ENCODE measurements at regions not wholly inside any gene's neighbourhood (a gene's known extent, or its start where the extent isn't known, plus 50 kb on each side); places are given as distances from the start of the nearest gene placed in this dataset.

DNA sequence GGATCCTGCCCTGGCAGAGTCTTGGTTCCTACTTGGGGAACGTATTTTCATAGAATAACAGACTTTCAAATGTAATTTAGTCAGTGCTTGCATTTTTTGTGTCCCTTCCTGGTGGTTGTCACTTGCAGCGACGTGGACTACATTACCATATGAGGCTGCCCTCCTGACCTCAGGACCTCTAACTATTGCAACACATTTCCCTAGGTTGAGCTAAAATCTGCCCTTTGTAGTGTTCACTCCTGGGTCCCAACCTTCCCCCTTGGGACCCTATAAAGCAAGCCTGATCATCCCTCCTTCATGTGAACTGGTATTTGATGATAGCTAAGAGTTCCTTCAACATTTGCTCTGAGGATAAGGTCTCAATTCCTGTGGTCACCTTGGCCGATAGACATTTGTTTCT is 95.6 kb upstream of the CACNA1E start:
- Mint-ChIP-seq H3K27me3 (peaks cover 4 to 32% of the 10 kb centered on the region in 2 donors), H3K36me3 (ENCODE audit: insufficient read depth) (no peaks in the 10 kb centered on the region), H3K9me3 (no peaks in the 10 kb centered on the region), H3K4me3 (no peak overlapping the region), H3K27ac (no peak overlapping the region), H3K4me1 (ENCODE audit: low read depth in 2 of 2) (no peaks in the 10 kb centered on the region)
- ATAC-seq (replicated peaks): no peak
- DNase-seq: no peak

DNA sequence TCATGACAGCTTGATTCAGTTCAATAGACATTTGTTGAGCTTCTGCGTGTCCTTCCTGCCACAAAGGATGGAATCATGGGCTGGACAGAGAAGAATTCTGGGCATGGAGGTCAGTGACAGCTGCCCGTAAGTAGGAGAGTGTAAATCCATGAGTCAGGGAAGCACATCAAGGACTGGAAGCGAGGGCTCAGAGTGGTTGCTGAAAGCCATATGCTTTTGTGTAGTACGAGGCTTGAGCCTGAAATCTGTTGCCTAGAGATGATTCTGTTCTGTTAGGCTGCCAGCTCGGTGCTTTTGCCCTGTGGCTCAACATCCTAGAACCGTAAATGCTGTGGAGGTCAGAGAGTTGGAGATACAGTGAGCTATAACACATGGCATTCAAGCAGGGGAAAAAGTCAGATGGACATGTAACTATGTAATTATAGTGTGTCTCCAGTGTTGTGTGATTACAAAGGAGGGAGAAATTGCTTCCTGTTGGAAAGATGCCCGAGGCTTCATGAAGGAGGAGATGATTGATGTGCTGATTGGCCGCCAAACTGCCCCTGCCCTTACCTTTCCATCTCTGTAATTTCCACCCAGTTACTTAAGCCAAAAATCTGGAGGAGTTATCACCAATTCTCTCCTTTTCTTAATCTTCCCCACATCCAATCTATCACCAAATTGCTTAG is 92.8 kb upstream of the CACNA1E start:
- no peak for ATAC-seq (replicated peaks)
- Mint-ChIP-seq H3K9me3 (no peaks in the 10 kb centered on the region), H3K27ac (no peak overlapping the region), H3K4me1 (ENCODE audit: low read depth in 2 of 2) (no peaks in the 10 kb centered on the region), H3K36me3 (ENCODE audit: insufficient read depth) (no peaks in the 10 kb centered on the region), H3K4me3 (no peak overlapping the region), H3K27me3 (peaks cover 4 to 35% of the 10 kb centered on the region in 2 donors)
- DNase-seq: no peak

DNA sequence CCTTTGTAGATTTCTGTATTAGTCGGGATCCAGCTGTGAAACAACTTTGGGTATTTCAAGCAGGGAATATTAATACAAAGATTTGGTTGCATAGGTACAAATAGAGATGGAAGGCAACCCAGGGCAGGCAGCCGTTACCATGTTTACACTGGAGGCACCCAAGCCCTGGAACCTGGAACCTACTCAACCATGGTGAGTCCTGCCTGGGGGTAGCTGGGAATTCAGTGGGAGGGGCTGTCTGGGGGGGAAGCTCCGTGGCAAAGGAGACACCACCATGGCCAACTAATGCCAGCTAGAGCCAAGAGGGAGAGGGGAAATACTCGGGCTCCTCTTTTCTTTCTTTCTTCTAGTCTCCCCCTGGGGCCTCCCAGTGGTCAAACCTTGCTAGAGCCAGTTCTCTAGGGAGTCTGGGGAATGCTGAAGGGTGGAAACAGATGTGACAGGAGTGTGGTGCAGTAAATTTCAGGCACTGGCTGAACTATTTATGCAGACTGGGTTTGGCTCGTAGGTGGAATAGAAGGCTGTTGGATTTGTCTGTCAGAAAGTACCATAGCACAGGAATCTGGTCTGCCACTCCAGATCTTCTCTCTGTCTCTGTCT is 91.9 kb upstream of the CACNA1E start:
- peaks cover 0 to 28% of the 10 kb centered on the region in 2 donors for H3K27me3 Mint-ChIP-seq
- H3K4me1 Mint-ChIP-seq (ENCODE audit: low read depth in 2 of 2): no peaks in the 10 kb centered on the region
- no peak for DNase-seq
- no peak overlapping the region for H3K4me3 Mint-ChIP-seq
- no peak for ATAC-seq (replicated peaks)
- H3K27ac Mint-ChIP-seq: peak overlapping the region in 1 of 2 donors; percentile 3
- no peaks in the 10 kb centered on the region for H3K9me3 Mint-ChIP-seq
- no peaks in the 10 kb centered on the region for H3K36me3 Mint-ChIP-seq (ENCODE audit: insufficient read depth)

DNA sequence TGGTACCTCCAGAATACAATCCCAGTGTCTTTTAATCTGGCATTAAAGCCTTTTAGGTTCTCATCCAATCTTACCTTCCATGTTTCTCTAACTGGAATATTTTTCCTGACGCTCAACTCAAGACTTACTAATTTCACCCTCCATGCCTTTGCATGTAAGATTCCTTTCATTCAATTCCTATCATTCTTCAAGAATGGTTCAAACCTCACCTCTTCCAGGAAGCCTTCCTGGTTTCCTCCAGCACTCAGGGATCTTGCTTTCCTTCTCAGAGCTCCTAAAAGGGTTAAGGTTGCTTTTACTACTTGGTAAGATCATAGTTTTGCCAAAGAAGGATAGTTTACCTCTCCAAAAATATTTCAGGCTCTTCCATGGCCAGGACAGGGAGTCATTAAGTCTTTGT is 91.2 kb upstream of the CACNA1E start:
- no peaks in the 10 kb centered on the region for H3K36me3 Mint-ChIP-seq (ENCODE audit: insufficient read depth)
- no peaks in the 10 kb centered on the region for H3K9me3 Mint-ChIP-seq
- H3K4me1 Mint-ChIP-seq (ENCODE audit: low read depth in 2 of 2): no peaks in the 10 kb centered on the region
- peak overlapping the region in 1 of 2 donors; percentile 3 for H3K27ac Mint-ChIP-seq
- no peak for ATAC-seq (replicated peaks)
- DNase-seq: no peak
- no peak overlapping the region for H3K4me3 Mint-ChIP-seq
- H3K27me3 Mint-ChIP-seq: peaks cover 0 to 28% of the 10 kb centered on the region in 2 donors

DNA sequence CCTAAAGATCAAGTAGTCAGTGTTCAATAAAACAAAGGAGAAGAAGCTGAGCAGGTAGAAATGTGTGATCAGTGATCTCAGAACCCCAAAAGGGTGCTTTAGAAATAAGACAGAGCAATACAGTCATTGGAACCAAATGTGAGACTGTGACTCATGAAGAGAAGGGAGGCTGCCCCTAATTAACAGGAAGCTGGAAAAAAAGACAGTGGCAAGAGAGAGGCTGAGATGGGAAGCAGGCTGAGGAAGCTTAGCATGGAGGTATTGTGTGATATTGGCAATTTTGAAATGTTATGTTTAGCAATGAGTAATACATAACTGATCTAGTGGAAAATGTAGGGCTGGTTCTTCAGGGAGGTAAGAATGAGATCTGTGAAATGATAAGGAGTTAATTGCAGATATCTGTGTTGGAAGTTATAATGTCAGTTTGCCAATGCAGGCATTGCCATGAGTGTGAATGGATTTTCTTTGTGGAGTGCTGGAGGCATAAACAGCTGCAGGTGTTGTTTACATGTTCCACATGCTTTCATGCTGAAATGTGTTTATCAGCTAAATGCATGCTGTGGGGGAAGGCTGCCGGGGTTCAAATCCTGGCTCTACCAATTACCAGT is 90.6 kb upstream of the CACNA1E start:
- ATAC-seq (replicated peaks) (no peak), DNase-seq (no peak)
- peak overlapping the region in 1 of 2 donors; percentile 3 for H3K27ac Mint-ChIP-seq

DNA sequence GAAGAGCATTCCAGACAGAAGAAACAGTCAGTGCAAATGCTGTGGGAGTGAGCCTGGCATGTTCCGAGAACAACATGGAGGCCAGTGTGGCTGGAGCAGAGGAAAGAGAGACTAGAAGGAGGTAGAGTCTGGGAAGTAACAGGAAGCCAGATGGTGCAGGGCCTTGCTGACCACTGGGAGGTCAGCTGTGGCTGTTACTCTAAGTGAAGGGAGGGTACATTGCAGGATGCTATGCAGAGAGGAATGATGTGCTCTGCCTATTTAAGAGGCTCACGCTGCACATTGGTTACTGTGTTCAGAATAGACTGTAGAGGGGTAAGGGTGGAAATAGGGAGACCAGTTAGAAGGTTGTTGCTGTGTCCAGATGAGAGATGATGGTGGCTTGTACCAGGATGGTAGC is 88.6 kb upstream of the CACNA1E start:
- Mint-ChIP-seq H3K36me3 (ENCODE audit: insufficient read depth) (no peaks in the 10 kb centered on the region), H3K9me3 (no peaks in the 10 kb centered on the region), H3K27ac (no peak overlapping the region), H3K27me3 (peaks cover 0 to 22% of the 10 kb centered on the region in 2 donors), H3K4me3 (no peak overlapping the region), H3K4me1 (ENCODE audit: low read depth in 2 of 2) (peaks cover 2 to 7% of the 10 kb centered on the region in 2 donors)
- DNase-seq: no peak
- ATAC-seq (replicated peaks): no peak

More for the DNA sequence above, 90.6 kb upstream of the CACNA1E start:
- Mint-ChIP-seq H3K36me3 (ENCODE audit: insufficient read depth) (no peaks in the 10 kb centered on the region), H3K4me1 (ENCODE audit: low read depth in 2 of 2) (peaks cover 0 to 2% of the 10 kb centered on the region in 2 donors), H3K9me3 (no peaks in the 10 kb centered on the region), H3K27me3 (peaks cover 0 to 28% of the 10 kb centered on the region in 2 donors), H3K4me3 (no peak overlapping the region)

DNA sequence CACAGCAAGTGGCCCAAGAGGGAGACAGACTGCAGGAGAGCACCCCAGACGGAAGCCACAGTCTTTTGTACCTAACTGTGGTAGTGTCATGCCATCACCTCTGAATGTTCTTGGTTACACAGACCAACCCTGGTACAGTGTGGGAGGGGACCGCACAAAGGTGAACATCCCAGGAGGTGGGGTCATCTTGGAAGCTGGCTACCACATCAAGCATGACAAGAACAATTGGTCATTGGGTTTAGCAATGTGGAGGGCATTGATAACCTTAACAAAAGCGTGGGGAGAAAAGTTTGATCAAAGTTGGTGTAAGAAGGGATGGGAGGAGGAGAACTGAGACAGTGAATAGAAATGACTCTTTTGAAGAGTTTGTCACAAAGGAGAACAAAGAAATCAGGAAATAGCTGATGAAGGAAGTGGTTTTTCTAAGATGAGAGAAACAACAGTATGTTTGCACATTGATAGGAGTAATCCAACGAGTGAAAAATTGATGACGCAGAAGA is 87.1 kb upstream of the CACNA1E start:
- Mint-ChIP-seq H3K4me3 (no peak overlapping the region), H3K4me1 (ENCODE audit: low read depth in 2 of 2) (peaks cover 2 to 7% of the 10 kb centered on the region in 2 donors), H3K36me3 (ENCODE audit: insufficient read depth) (no peaks in the 10 kb centered on the region), H3K9me3 (no peaks in the 10 kb centered on the region), H3K27ac (no peak overlapping the region), H3K27me3 (peaks cover 7 to 25% of the 10 kb centered on the region in 2 donors)
- ATAC-seq (replicated peaks) (peak; percentile 80), DNase-seq (peak in 2 of 3 experiments; percentile 4 to 18)

DNA sequence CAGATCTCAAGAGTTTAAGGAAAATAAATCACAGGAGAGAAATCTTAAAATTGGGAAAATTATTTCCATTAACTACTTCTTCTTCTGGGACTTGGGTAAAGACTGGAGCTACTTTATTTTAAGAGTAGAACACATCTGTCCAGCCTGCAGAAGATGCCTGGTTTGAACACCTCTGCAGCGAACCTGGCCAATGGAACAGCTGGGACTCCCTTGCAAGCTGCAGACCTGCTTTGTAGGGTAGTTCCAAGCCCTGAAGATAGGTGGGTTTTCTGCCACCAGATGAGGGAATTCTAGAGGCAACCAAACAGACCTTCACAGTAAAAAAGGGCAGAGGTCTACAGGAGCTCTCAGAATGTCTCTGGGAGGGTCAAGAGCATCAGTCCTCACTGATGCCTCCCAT is 86.5 kb upstream of the CACNA1E start:
- H3K9me3 Mint-ChIP-seq: no peaks in the 10 kb centered on the region
- ATAC-seq (replicated peaks) (no peak), DNase-seq (no peak)
- H3K27me3 Mint-ChIP-seq: peaks cover 7 to 24% of the 10 kb centered on the region in 2 donors
- no peak overlapping the region for H3K4me3 Mint-ChIP-seq
- peaks cover 2 to 7% of the 10 kb centered on the region in 2 donors for H3K4me1 Mint-ChIP-seq (ENCODE audit: low read depth in 2 of 2)
- no peaks in the 10 kb centered on the region for H3K36me3 Mint-ChIP-seq (ENCODE audit: insufficient read depth)
- H3K27ac Mint-ChIP-seq: no peak overlapping the region

DNA sequence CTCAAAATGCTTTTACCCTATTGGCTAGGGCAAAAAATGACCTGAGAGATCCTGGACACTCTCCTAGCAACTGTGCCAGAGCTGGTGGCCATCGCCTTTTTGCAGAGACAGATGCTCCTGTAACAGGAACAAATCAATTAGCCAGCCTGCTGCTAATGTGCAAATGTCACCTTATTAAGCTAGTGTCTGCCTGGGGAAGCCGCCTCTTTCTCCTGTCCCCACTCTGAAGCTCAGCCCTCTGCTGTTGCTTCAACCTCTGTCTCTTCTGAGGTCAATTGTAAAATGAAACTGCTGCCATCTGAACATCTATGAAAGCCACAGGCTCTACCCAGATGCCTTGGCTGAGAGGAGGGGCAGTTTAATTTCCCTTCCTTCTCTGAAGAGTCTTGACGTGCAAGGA is 85.5 kb upstream of the CACNA1E start:
- DNase-seq (no peak), ATAC-seq (replicated peaks) (peak; percentile 52)
- H3K4me1 Mint-ChIP-seq (ENCODE audit: low read depth in 2 of 2): peaks cover 2 to 7% of the 10 kb centered on the region in 2 donors
- H3K9me3 Mint-ChIP-seq: no peaks in the 10 kb centered on the region
- no peaks in the 10 kb centered on the region for H3K36me3 Mint-ChIP-seq (ENCODE audit: insufficient read depth)
- peak overlapping the region; percentile 5 to 55 for H3K27ac Mint-ChIP-seq
- peaks cover 7 to 14% of the 10 kb centered on the region in 2 donors for H3K27me3 Mint-ChIP-seq
- H3K4me3 Mint-ChIP-seq: peak overlapping the region; percentile 40 to 52

DNA sequence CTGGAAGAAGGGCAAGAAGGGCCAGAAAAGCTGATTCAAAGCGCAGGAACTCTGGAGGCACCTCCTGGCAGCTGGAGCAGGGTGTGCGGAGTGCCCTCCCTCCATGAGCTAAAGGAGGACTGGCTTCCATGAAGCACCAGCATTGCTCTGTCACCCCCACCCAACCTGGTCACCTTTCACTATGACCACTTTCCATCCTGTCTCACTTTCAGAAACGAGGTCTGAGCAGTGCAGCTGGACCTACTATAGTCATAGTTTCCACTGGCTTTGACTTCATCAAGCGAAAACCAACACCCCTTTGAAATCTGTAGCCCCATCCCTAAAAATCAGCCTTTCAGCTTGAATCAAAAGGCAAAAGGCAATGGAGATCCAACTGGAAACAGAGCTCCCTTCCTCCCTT is 84.8 kb upstream of the CACNA1E start:
- Mint-ChIP-seq H3K27ac (no peak overlapping the region), H3K4me1 (ENCODE audit: low read depth in 2 of 2) (peaks cover 2 to 7% of the 10 kb centered on the region in 2 donors), H3K36me3 (ENCODE audit: insufficient read depth) (no peaks in the 10 kb centered on the region), H3K9me3 (no peaks in the 10 kb centered on the region), H3K27me3 (peaks cover 7 to 13% of the 10 kb centered on the region in 2 donors), H3K4me3 (no peak overlapping the region)
- no peak for DNase-seq
- no peak for ATAC-seq (replicated peaks)

DNA sequence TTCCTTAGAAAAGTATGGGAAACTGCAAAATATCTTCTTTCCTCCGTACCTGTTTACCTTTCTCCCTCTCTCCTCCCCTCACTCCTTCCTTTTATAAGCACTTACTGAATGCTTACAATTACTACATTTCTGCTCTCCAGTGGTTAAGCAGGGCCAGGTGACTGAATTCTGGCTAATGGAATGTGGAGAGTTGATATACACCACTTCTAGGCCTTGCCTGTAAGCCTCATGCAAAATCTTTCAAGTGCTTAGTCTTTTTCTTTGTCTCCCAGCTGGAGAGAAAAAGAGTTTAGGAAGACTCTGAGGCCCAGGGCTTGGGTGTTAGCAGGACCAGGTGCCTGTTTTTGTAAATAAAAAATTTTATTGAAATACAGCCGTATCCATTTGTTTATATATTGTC is 77.7 kb upstream of the CACNA1E start:
- Mint-ChIP-seq H3K4me1 (ENCODE audit: low read depth in 2 of 2) (no peaks in the 10 kb centered on the region), H3K36me3 (ENCODE audit: insufficient read depth) (no peaks in the 10 kb centered on the region), H3K4me3 (no peak overlapping the region), H3K27ac (no peak overlapping the region), H3K9me3 (peaks cover 0 to 2% of the 10 kb centered on the region in 2 donors), H3K27me3 (peaks cover 24 to 36% of the 10 kb centered on the region in 2 donors)
- DNase-seq (no peak), ATAC-seq (replicated peaks) (no peak)

DNA sequence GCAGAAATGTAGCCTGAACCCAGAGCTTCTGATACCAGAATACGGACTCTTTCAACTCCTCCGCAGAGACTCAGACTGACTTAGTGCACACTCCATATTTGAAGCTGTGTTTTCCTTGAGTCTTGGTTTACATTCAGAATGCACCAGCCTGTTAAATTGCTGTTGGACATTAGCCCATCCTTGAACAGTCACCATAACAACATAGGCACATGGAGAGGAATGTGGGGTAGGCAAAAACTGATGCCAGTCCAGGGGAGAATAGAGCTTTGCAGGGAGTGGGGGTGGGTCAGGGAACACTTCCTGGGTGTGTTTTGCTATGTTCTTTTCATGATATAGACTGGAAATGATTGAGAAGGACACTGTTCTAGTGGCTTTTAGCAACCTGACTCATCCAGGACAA is 76.3 kb upstream of the CACNA1E start:
- ATAC-seq (replicated peaks): no peak

DNA sequence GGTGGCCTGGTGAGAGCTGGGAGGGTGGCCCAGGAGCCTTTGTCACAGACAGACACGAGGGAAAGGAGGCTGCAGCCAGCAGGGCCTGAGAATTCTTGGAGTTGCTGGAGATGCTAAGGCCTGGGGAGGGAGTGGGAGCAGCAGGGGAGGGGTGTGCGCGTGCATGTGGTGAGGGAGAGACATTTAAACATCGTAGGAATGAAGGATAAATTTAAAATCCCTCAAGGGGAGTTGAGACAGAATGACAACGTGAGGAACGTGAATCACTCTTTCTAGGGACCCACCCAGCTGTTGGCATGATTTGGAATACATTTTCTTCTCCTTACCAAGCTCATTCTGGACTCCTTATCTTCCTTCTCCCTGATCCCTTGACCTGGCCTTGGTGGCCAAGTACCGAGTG is 73.3 kb upstream of the CACNA1E start:
- peaks cover 0 to 2% of the 10 kb centered on the region in 2 donors for H3K9me3 Mint-ChIP-seq
- DNase-seq (no peak), ATAC-seq (replicated peaks) (no peak)
- no peaks in the 10 kb centered on the region for H3K4me1 Mint-ChIP-seq (ENCODE audit: low read depth in 2 of 2)
- H3K27me3 Mint-ChIP-seq: peaks cover 17 to 27% of the 10 kb centered on the region in 2 donors
- no peak overlapping the region for H3K27ac Mint-ChIP-seq
- H3K4me3 Mint-ChIP-seq: no peak overlapping the region
- no peaks in the 10 kb centered on the region for H3K36me3 Mint-ChIP-seq (ENCODE audit: insufficient read depth)

More for the DNA sequence above, 76.3 kb upstream of the CACNA1E start:
- no peak overlapping the region for H3K4me3 Mint-ChIP-seq
- H3K9me3 Mint-ChIP-seq: peaks cover 0 to 2% of the 10 kb centered on the region in 2 donors
- H3K4me1 Mint-ChIP-seq (ENCODE audit: low read depth in 2 of 2): no peaks in the 10 kb centered on the region
- no peak for DNase-seq
- H3K36me3 Mint-ChIP-seq (ENCODE audit: insufficient read depth): no peaks in the 10 kb centered on the region
- H3K27me3 Mint-ChIP-seq: peaks cover 17 to 27% of the 10 kb centered on the region in 2 donors
- H3K27ac Mint-ChIP-seq: no peak overlapping the region

DNA sequence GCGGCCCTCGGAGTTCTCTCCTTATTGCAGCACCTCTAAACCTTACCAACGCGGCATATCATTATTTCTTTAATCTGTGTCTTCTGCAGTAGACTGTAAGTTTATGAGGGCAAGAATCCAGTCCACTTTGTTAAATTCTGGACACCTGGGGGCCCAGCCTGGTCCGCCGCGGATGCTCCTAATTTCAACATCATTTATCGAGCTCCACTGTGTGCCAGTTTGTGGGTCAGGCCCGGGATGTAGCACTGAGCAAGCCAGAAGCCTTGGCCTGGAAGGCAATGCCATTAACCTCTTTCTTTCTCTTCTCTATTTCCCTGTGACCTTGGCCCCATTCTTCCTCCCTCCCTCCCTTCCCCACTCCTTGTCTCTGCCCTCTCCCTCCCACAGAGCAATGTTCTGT is 70.6 kb upstream of the CACNA1E start:
- ATAC-seq (replicated peaks): no peak
- no peaks in the 10 kb centered on the region for H3K36me3 Mint-ChIP-seq (ENCODE audit: insufficient read depth)
- H3K27me3 Mint-ChIP-seq: peaks cover 13 to 23% of the 10 kb centered on the region in 2 donors
- DNase-seq: no peak
- H3K4me1 Mint-ChIP-seq (ENCODE audit: low read depth in 2 of 2): no peaks in the 10 kb centered on the region
- peaks cover 0 to 2% of the 10 kb centered on the region in 2 donors for H3K9me3 Mint-ChIP-seq
- no peak overlapping the region for H3K27ac Mint-ChIP-seq
- H3K4me3 Mint-ChIP-seq: no peak overlapping the region
